Vagina (tissue), 2 donors: ENCODE measurements at regions not wholly inside any gene's neighbourhood (a gene's known extent, or its start where the extent isn't known, plus 50 kb on each side); places are given as distances from the start of the nearest gene placed in this dataset.

ENCODE experiments used
- DNase-seq, 2 donors: peaks; one replicate each; pipeline ENCODE4 v3.0.0-alpha.2; 2017; ENCODE audit errors: extremely low spot score in 2 of 2
- H3K27ac ChIP-seq: fragments of 200-600 bp; sonication (generic); one replicate; pipeline ENCODE4 v1.5.1; 2019
- H3K27me3 ChIP-seq: fragments of 200-600 bp; sonication (generic); one replicate; pipeline ENCODE4 v1.5.1; 2019
- H3K36me3 ChIP-seq, 2 donors: fragments of 200-600 bp; sonication (generic); one replicate each; pipeline ENCODE4 v1.5.1; 2017 to 2019
- H3K4me1 ChIP-seq: fragments of 200-600 bp; sonication (generic); one replicate; pipeline ENCODE4 v1.5.1; 2019
- H3K4me3 ChIP-seq, 2 donors: fragments of 200-600 bp; sonication (generic); 1 replicate in 1 of 2; 2 replicates in 1 of 2; pipeline ENCODE4 v1.5.1; 2016 to 2019
- H3K9me3 ChIP-seq: fragments of 200-600 bp; sonication (generic); one replicate; pipeline ENCODE4 v1.5.1; 2019
- POLR2A ChIP-seq, 2 donors: fragments of 450-650 bp; IDR thresholded peaks; one replicate each; pipeline ENCODE4 v1.6.1; 2017; ENCODE audit warnings: antibody characterized with exemption in 2 of 2, mild to moderate bottlenecking in 2 of 2, moderate library complexity in 2 of 2
- POLR2AphosphoS5 ChIP-seq, 2 donors: sonication (generic); formaldehyde crosslinking; IDR thresholded peaks; one replicate each; pipeline ENCODE4 v1.9.0; 2017; ENCODE audit warnings: antibody characterized with exemption in 2 of 2, mild to moderate bottlenecking in 2 of 2, low read depth in 1 of 2; ENCODE audit not compliant: insufficient read depth in 1 of 2
- intact Hi-C: fragments of 100-400 bp; cut with DNase I; formaldehyde crosslinking; loops from one replicate; pipeline ENCODE4 v1.15.1; 2023
- TF ChIP-seq, protein P1 (sequence below), 3 experiments: fragments of 450-650 bp in 2 of 3; fragments of 200-600 bp in 1 of 3; sonication (generic) in 1 of 3; IDR thresholded peaks; one replicate each; pipeline ENCODE4 v1.5.1; 2017 to 2019; ENCODE audit warnings: antibody characterized with exemption in 3 of 3, mild to moderate bottlenecking in 2 of 3, moderate library complexity in 2 of 3

DNA sequence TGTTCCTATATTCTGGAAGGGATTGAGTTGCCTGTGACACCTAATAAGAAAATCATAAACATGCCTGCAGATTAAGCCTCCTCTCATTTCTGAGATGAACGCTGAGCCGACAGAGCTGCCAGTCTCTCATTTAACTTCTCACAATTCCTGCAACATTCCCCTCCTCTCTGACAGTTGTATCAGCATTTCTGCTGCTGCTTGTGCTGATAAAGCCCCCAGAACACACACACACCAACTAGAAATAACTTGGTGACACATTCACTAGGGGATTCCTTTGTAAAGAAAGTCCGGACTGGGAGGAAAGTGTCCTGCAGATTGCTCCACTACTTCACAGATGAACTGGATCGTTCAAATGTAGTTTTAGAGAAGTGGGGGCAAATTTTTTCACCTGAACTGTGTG is 437.3 kb downstream of the PLA2G4A start:
- Histone ChIP-seq H3K9me3 (no peaks in the 10 kb centered on the region), H3K4me3 (no peak overlapping the region), H3K4me1 (no peaks in the 10 kb centered on the region), H3K36me3 (no peaks in the 10 kb centered on the region), H3K27me3 (no peaks in the 10 kb centered on the region), H3K27ac (no peak overlapping the region)
- no peak for TF ChIP-seq POLR2AphosphoS5 (IDR thresholded peaks at IDR 0.05; ENCODE audit: insufficient read depth in 1 of 2, low read depth in 1 of 2)
- intact Hi-C loops: no loop called here
- no peak for DNase-seq

DNA sequence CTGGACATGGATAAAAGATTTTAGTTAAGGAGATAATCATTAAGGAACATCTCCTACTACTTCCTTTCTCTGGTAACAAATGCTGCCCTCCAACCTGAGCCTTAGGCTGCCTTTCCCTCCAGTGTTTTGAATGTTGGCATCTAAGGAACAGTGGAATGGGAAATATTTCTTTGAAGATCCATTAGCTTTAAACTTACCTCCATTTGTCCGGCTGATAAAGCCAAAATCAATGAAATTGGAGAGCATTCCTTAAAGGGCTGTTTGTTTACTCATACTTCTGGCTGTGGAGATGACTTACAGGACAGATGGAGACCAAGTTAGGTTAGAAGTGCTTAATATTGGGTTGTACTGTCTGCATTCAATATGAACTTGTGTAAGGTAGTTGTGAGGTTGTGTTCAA is 439.1 kb downstream of the PLA2G4A start:
- no peak overlapping the region for H3K27ac ChIP-seq
- DNase-seq: no peak
- intact Hi-C loops: no loop called here
- no peaks in the 10 kb centered on the region for H3K27me3 ChIP-seq
- TF ChIP-seq, protein P1, sequence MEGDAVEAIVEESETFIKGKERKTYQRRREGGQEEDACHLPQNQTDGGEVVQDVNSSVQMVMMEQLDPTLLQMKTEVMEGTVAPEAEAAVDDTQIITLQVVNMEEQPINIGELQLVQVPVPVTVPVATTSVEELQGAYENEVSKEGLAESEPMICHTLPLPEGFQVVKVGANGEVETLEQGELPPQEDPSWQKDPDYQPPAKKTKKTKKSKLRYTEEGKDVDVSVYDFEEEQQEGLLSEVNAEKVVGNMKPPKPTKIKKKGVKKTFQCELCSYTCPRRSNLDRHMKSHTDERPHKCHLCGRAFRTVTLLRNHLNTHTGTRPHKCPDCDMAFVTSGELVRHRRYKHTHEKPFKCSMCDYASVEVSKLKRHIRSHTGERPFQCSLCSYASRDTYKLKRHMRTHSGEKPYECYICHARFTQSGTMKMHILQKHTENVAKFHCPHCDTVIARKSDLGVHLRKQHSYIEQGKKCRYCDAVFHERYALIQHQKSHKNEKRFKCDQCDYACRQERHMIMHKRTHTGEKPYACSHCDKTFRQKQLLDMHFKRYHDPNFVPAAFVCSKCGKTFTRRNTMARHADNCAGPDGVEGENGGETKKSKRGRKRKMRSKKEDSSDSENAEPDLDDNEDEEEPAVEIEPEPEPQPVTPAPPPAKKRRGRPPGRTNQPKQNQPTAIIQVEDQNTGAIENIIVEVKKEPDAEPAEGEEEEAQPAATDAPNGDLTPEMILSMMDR (IDR thresholded peaks at IDR 0.05): no peak
- TF ChIP-seq POLR2AphosphoS5 (IDR thresholded peaks at IDR 0.05; ENCODE audit: insufficient read depth in 1 of 2, low read depth in 1 of 2) (no peak), POLR2A (IDR thresholded peaks at IDR 0.05) (no peak)
- no peaks in the 10 kb centered on the region for H3K9me3 ChIP-seq
- H3K4me3 ChIP-seq: no peak overlapping the region
- H3K36me3 ChIP-seq: no peaks in the 10 kb centered on the region
- no peaks in the 10 kb centered on the region for H3K4me1 ChIP-seq

DNA sequence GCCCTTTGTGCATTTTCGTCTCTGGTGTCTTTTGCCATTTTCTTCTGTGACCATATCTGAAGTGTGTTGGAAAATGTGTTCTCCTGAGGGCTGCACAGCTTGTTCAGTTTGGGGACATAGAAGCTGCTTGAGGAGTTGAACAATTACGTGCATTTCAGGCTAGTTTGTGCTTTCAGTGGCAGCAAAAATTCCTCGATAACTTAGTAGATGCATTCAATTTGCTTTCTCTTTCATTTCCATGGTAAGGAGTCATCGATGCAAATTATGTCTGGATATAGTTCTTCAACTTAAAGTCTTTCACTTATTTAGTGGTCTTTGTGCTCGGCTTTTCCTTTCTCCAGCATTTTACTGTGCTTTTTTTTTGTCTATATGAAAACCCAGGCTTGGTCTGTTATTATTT is 441.5 kb downstream of the PLA2G4A start:
- Histone ChIP-seq H3K27ac (no peak overlapping the region), H3K4me1 (no peaks in the 10 kb centered on the region), H3K36me3 (no peaks in the 10 kb centered on the region), H3K4me3 (no peak overlapping the region), H3K9me3 (no peaks in the 10 kb centered on the region), H3K27me3 (no peaks in the 10 kb centered on the region)
- TF ChIP-seq POLR2AphosphoS5 (IDR thresholded peaks at IDR 0.05; ENCODE audit: insufficient read depth in 1 of 2, low read depth in 1 of 2) (no peak), POLR2A (IDR thresholded peaks at IDR 0.05) (no peak)
- TF ChIP-seq, protein P1 (IDR thresholded peaks at IDR 0.05): no peak
- DNase-seq: no peak
- intact Hi-C loops: no loop called here

DNA sequence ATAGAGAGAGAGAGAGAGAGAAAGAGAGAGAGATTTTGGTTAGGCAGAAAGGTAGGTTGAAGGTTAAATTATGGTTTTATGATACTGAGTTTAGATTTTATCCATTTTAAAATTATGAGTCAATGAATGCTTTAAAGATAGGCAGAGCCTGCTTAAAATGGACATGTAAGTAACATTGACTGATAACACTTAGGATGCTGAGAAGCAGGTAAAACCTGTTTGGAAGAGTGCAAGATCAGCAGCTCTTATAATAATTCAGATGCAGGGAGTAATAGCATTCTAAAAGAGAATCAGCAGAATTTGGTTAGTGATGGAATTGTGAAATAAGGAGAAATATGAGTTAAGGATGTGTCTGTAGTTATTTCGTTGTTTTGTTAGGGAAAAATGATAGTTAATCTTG is 446.6 kb downstream of the PLA2G4A start:
- no peaks in the 10 kb centered on the region for H3K27me3 ChIP-seq
- H3K27ac ChIP-seq: no peak overlapping the region
- DNase-seq: no peak
- no peak overlapping the region for H3K4me3 ChIP-seq
- no peaks in the 10 kb centered on the region for H3K9me3 ChIP-seq
- H3K4me1 ChIP-seq: no peaks in the 10 kb centered on the region
- intact Hi-C loops: no loop called here
- no peaks in the 10 kb centered on the region for H3K36me3 ChIP-seq
- TF ChIP-seq, protein P1 (IDR thresholded peaks at IDR 0.05): no peak
- TF ChIP-seq POLR2A (IDR thresholded peaks at IDR 0.05): no peak
- no peak for TF ChIP-seq POLR2AphosphoS5 (IDR thresholded peaks at IDR 0.05; ENCODE audit: insufficient read depth in 1 of 2, low read depth in 1 of 2)

DNA sequence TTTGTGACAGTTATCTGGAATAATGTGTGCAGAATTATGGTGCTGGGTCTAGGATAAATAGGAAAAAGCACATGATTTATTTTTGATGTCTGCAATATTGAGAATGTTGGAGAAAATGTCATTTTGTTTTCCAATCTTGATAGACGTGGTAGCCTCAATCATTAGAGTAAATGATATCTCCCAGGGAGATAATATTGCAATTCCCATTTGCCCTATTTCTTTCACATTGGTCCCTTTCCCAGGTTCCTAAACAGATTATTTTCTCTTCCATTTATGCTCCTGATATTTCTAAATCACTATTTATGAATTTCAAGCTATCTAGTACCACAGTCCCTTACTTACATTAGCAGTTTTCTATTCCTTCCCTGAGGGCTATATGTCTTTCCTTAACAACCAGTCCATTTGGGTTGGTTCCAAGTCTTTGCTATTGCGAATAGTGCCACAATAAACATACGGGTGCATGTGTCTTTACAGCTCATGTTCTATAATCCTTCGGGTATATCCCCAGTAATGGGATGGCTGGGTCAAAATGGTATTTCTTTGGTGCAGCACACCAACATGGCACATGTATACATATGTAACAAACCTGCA is 447.3 kb downstream of the PLA2G4A start:
- no peak overlapping the region for H3K4me3 ChIP-seq
- no peak for TF ChIP-seq POLR2A (IDR thresholded peaks at IDR 0.05)
- TF ChIP-seq, protein P1 (IDR thresholded peaks at IDR 0.05): no peak
- no peak for TF ChIP-seq POLR2AphosphoS5 (IDR thresholded peaks at IDR 0.05; ENCODE audit: insufficient read depth in 1 of 2, low read depth in 1 of 2)
- DNase-seq: no peak
- no peaks in the 10 kb centered on the region for H3K4me1 ChIP-seq
- H3K27me3 ChIP-seq: no peaks in the 10 kb centered on the region
- H3K9me3 ChIP-seq: no peaks in the 10 kb centered on the region
- no peaks in the 10 kb centered on the region for H3K36me3 ChIP-seq
- H3K27ac ChIP-seq: no peak overlapping the region
- intact Hi-C loops: no loop called here
